ENCODE measurements at regions not wholly inside any gene's neighbourhood (a gene's known extent, or its start where the extent isn't known, plus 50 kb on each side); places are given as distances from the start of the nearest gene placed in this dataset.

GRCh38 chr6:51550243-51550642 is 537.2 kb downstream of the PKHD1 start:
- TF ChIP-seq CTCF (IDR thresholded peaks at IDR 0.05) (no peak), POLR2A (IDR thresholded peaks at IDR 0.05) (no peak)

Measured in esophagus squamous epithelium (tissue), 4 donors.